GM12878 (cell line): ENCODE measurements at regions not wholly inside any gene's neighbourhood (a gene's known extent, or its start where the extent isn't known, plus 50 kb on each side); places are given as distances from the start of the nearest gene placed in this dataset.
"Not testable (repeated sequence)": the region's sequence is repeated elsewhere in the genome, so short reads cannot be mapped to it uniquely, and the experiment has no call there.

Experiments
- ATAC-seq: fragments of 200-7000 bp; cut with Tn5 transposase; 3 replicates; pipeline ENCODE4 v1.9.1; 2020; ENCODE audit warnings: mild to moderate bottlenecking, moderate library complexity
- BruUV-seq: library from RNA; stranded (reverse); fragments of 400-500 nt; replicated peaks from 2 replicates; lab custom pipeline; 2021; lab: Mats Ljungman, UMichigan
- CTCF ChIA-PET: fragments of 300-600 bp; sonication (Branson Sonifier 250); formaldehyde crosslinking; extraction: SDS; loops from one replicate; lab custom pipeline; 2021; ENCODE audit warnings: inconsistent platforms; lab: Yijun Ruan, JAX
- POLR2A ChIA-PET: fragments of 350-600 bp; formaldehyde crosslinking; extraction: SDS; loops from one replicate; lab custom pipeline; 2021; ENCODE audit warnings: inconsistent platforms; lab: Charles Lee
- RAD21 ChIA-PET: fragments of 300-600 bp; sonication (Branson Sonifier 250); formaldehyde crosslinking; loops from one replicate; lab custom pipeline; 2023; ENCODE audit warnings: antibody characterized with exemption; ENCODE audit not compliant: unreplicated experiment; lab: Charles Lee
- SMC1A ChIA-PET: fragments of 300-600 bp; sonication (Branson Sonifier 250); formaldehyde crosslinking; loops from one replicate; lab custom pipeline; 2023; ENCODE audit not compliant: unreplicated experiment, uncharacterized antibody; lab: Charles Lee
- DNase-seq: peaks from one replicate; pipeline ENCODE4 v3.0.0-alpha.2; 2011; ENCODE audit warnings: low read depth, low spot score
- FAIRE-seq: peaks from 3 replicates; lab custom pipeline; 2011; peaks lifted over from hg19 to GRCh38; lab: Jason Lieb, UNC
- H2AFZ ChIP-seq: 2 replicates; pipeline ENCODE4 v1.6.0; 2011; ENCODE audit warnings: low read depth, low read length, control low read depth; ENCODE audit not compliant: control insufficient read depth
- H3K27ac ChIP-seq: 2 replicates; pipeline ENCODE4 v1.5.1; 2011; ENCODE audit warnings: control low read depth; ENCODE audit not compliant: control insufficient read depth, insufficient read depth
- H3K27me3 ChIP-seq, 2 experiments: replicated peaks in 1 of 2; 2 replicates each; pipeline versions ENCODE4 v1.6.0 to v1.6.1; 2011; ENCODE audit warnings: low read length in 1 of 2; ENCODE audit not compliant: control insufficient read depth in 2 of 2, insufficient read depth in 2 of 2
- H3K36me3 ChIP-seq, 2 experiments: 2 replicates each; pipeline ENCODE4 v1.5.1; 2011; ENCODE audit warnings: low read length in 1 of 2; ENCODE audit not compliant: control insufficient read depth in 2 of 2, insufficient read depth in 2 of 2
- H3K4me1 ChIP-seq: 2 replicates; pipeline ENCODE4 v1.6.1; 2011; ENCODE audit warnings: mild to moderate bottlenecking, low read length, moderate library complexity, mixed read lengths; ENCODE audit not compliant: control insufficient read depth, insufficient read depth
- H3K4me2 ChIP-seq: 2 replicates; pipeline ENCODE4 v1.6.0; 2011; ENCODE audit warnings: control low read depth; ENCODE audit not compliant: control insufficient read depth, insufficient read depth
- H3K4me3 ChIP-seq: fragments of 200-600 bp; sonication (generic); 2 replicates; pipeline ENCODE4 v1.5.1; 2016
- H3K79me2 ChIP-seq: 2 replicates; pipeline ENCODE4 v1.6.0; 2011; ENCODE audit warnings: low read length; ENCODE audit not compliant: control insufficient read depth, insufficient read depth
- H3K9ac ChIP-seq: 2 replicates; pipeline ENCODE4 v1.8.0; 2011; ENCODE audit warnings: low read length, control low read depth, mixed read lengths; ENCODE audit not compliant: control insufficient read depth, insufficient read depth
- H3K9me3 ChIP-seq: replicated peaks from 3 replicates; pipeline ENCODE4 v1.5.1; 2011; ENCODE audit warnings: mild to moderate bottlenecking, low read length; ENCODE audit not compliant: control insufficient read depth, insufficient read depth
- H4K20me1 ChIP-seq: 2 replicates; pipeline ENCODE4 v1.6.0; 2011; ENCODE audit not compliant: control insufficient read depth, insufficient read depth
- SMAD1 ChIP-seq: fragments of 450-650 bp; IDR thresholded peaks from 2 replicates; pipeline ENCODE4 v1.6.1; 2018; ENCODE audit warnings: mild to moderate bottlenecking, low read depth; ENCODE audit not compliant: partially characterized antibody
- SMC3 ChIP-seq: IDR thresholded peaks from 2 replicates; pipeline ENCODE4 v1.6.1; 2011; ENCODE audit warnings: low read length, improper control_type of control experiment, borderline replicate concordance
- WGBS: methylation state at CpG from one replicate; pipeline ENCODE4 v1.1.6; 2016; ENCODE audit warnings: low lambda C conversion rate; ENCODE audit not compliant: insufficient replicate concordance, insufficient coverage; ENCODE audit errors: missing lambda C conversion rate; 5-methylcytosine and 5-hydroxymethylcytosine counted together
- in situ Hi-C: fragments of 300-500 bp; cut with MboI; formaldehyde crosslinking; loops from 9 replicates; pipeline ENCODE4 v1.14.3; 2018; ENCODE audit warnings: mixed read lengths
- intact Hi-C: fragments of 100-400 bp; cut with micrococcal nuclease; formaldehyde crosslinking; loops from one replicate; pipeline ENCODE4 v1.14.2; 2022; ENCODE audit not compliant: unreplicated experiment

GRCh38 chr7:81457852-81458522 is 311.9 kb downstream of the HGF start:
- POLR2A ChIA-PET: no interaction called here
- intact Hi-C loops: loop anchor here (10.0 kb wide), 1 partner anchor 1033 kb away; no protein-coding TSS in a partner anchor
- TF ChIP-seq SMC3 (peak; percentile 14; the same call in 1 of the 2 replicates), SMAD1 (no peak)
- TF ChIP-seq, all 136 proteins: peak for 1
- no peak for FAIRE-seq
- H4K20me1 ChIP-seq: no peaks in the 10 kb centered on the region
- no peak for DNase-seq
- SMC1A ChIA-PET: interaction anchor here (1.4 kb wide), 1 partner anchor 9 kb away, joined by 3 read pairs; no protein-coding TSS in a partner anchor
- H3K36me3 ChIP-seq: no peaks in the 10 kb centered on the region
- no peak overlapping the region for H3K4me3 ChIP-seq
- H3K9ac ChIP-seq: no peak overlapping the region
- CTCF ChIA-PET: interaction anchor here (1.1 to 1.8 kb wide), 4 partner anchors 11 to 757 kb away, joined by 4 to 7 read pairs (median 4); no protein-coding TSS in a partner anchor
- no peaks in the 10 kb centered on the region for H3K4me1 ChIP-seq
- 4% methylated on average over 1 of the region's 1 CpG for WGBS
- ATAC-seq: no peak
- no peak overlapping the region for H3K4me2 ChIP-seq
- no peak overlapping the region for H2AFZ ChIP-seq
- H3K79me2 ChIP-seq: no peaks in the 10 kb centered on the region
- RAD21 ChIA-PET: no interaction called here
- H3K9me3 ChIP-seq: no peaks in the 10 kb centered on the region
- H3K27ac ChIP-seq: no peak overlapping the region
- in situ Hi-C loops: no loop called here
- no peaks in the 10 kb centered on the region for H3K27me3 ChIP-seq
- BruUV-seq: no TSS peak

- ATAC-seq, in situ Hi-C loops, H3K27ac ChIP-seq, FAIRE-seq, SMC1A ChIA-PET, H3K4me1 ChIP-seq, H3K9ac ChIP-seq, RAD21 ChIA-PET, POLR2A ChIA-PET, H3K36me3 ChIP-seq, CTCF ChIA-PET, H3K4me2 ChIP-seq, H4K20me1 ChIP-seq, BruUV-seq, H3K79me2 ChIP-seq, H3K4me3 ChIP-seq, H3K9me3 ChIP-seq, H3K27me3 ChIP-seq, H2AFZ ChIP-seq, DNase-seq: not testable (repeated sequence)
- intact Hi-C loops: loop anchor here (10.0 kb wide), 1 partner anchor 1029 kb away; no protein-coding TSS in a partner anchor
Measured at GRCh38 chr7:81453770-81454169, 316.1 kb downstream of the HGF start.
